ENCODE measurements at regions not wholly inside any gene's neighbourhood (a gene's known extent, or its start where the extent isn't known, plus 50 kb on each side); places are given as distances from the start of the nearest gene placed in this dataset.
"Not testable (repeated sequence)": the region's sequence is repeated elsewhere in the genome, so short reads cannot be mapped to it uniquely, and the experiment has no call there.

GRCh38 chr1:99539131-99539530 is 106.8 kb upstream of the PALMD start:
- DNase-seq, result no peak

- DNase-seq, result no peak
Measured at GRCh38 chr1:99540744-99541143, 105.2 kb upstream of the PALMD start.

- no peak for DNase-seq
Measured at GRCh38 chr1:99544328-99544727, 101.6 kb upstream of the PALMD start.

GRCh38 chr1:99546432-99547416 is 99.2 kb upstream of the PALMD start:
- no peak for DNase-seq

GRCh38 chr1:99548943-99549605 is 96.8 kb upstream of the PALMD start:
- DNase-seq, result no peak

GRCh38 chr1:99550198-99550597 is 95.7 kb upstream of the PALMD start:
- no peak for DNase-seq

- DNase-seq, result no peak
Measured at GRCh38 chr1:99551812-99552614, 93.9 kb upstream of the PALMD start.

GRCh38 chr1:99553301-99553700 is 92.6 kb upstream of the PALMD start:
- DNase-seq, result no peak

- DNase-seq, result not testable (repeated sequence)
Measured at GRCh38 chr1:99553819-99554218, 92.1 kb upstream of the PALMD start.

- DNase-seq, result no peak
Measured at GRCh38 chr1:99554727-99555126, 91.2 kb upstream of the PALMD start.

GRCh38 chr1:99557546-99558202 is 88.2 kb upstream of the PALMD start:
- DNase-seq, result no peak

- no peak for DNase-seq
Measured at GRCh38 chr1:99559166-99559565, 86.7 kb upstream of the PALMD start.

GRCh38 chr1:99560207-99561040 is 85.5 kb upstream of the PALMD start:
- no peak for DNase-seq

- DNase-seq, result no peak
Measured at GRCh38 chr1:99561952-99562351, 84.0 kb upstream of the PALMD start.

- no peak for DNase-seq
Measured at GRCh38 chr1:99565606-99566289, 80.2 kb upstream of the PALMD start.

GRCh38 chr1:99566290-99567021 is 79.5 kb upstream of the PALMD start:
- no peak for DNase-seq

- no peak for DNase-seq
Measured at GRCh38 chr1:99570486-99571089, 75.3 kb upstream of the PALMD start.

- DNase-seq, result no peak
Measured at GRCh38 chr1:99571092-99571734, 74.7 kb upstream of the PALMD start.

- DNase-seq, result no peak
Measured at GRCh38 chr1:99573431-99574217, 72.3 kb upstream of the PALMD start.

Data from CD4-positive, alpha-beta T cell treated with Interleukin-10 for 1 hour (primary cell).